NB4 (cell line): ENCODE measurements at regions not wholly inside any gene's neighbourhood (a gene's known extent, or its start where the extent isn't known, plus 50 kb on each side); places are given as distances from the start of the nearest gene placed in this dataset.

Experiments used
- POLR2A ChIP-seq: IDR thresholded peaks from 2 replicates; pipeline ENCODE4 v1.6.1; 2011; ENCODE audit warnings: mild to moderate bottlenecking; ENCODE audit not compliant: insufficient read length; ENCODE audit errors: extremely low read depth
- TF ChIP-seq, protein P1 (sequence below): IDR thresholded peaks from 2 replicates; pipeline ENCODE4 v1.6.1; 2011; ENCODE audit warnings: low read depth, low read length

DNA sequence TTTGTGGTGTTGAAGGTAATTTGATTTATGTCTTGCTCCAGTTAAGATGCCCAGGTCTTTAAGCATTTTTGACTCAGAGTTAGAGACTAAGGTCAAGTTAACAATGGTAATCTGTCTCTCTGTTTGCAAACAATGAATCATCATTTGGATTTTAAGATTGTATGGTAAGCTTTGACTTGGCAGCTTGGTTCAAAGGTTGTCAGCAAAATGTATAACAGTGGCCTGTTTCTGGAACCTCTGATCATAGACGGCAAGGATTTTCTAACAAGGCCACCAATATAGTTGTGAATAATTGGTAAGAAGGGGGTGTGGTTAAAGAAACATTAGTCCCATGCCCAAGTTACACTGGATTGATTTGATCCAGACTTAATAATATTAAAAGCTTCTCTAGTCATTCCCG is 775.2 kb upstream of the GOLIM4 start:
- TF ChIP-seq POLR2A: no peak
- TF ChIP-seq, protein P1, sequence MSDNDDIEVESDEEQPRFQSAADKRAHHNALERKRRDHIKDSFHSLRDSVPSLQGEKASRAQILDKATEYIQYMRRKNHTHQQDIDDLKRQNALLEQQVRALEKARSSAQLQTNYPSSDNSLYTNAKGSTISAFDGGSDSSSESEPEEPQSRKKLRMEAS: no peak
